ENCODE measurements at regions not wholly inside any gene's neighbourhood (a gene's known extent, or its start where the extent isn't known, plus 50 kb on each side); places are given as distances from the start of the nearest gene placed in this dataset.

- Mint-ChIP-seq H3K36me3 (ENCODE audit: insufficient read depth in 1 of 3, low read depth in 3 of 3) (peaks cover 0 to 8% (median 0%) of the 10 kb centered on the region in 3 experiments; a peak in 1 of 7 replicates), H3K27me3 (ENCODE audit: low read depth) (no peaks in the 10 kb centered on the region; the same call in 1 of the 2 replicates), H3K4me1 (peaks cover 0 to 1% of the 10 kb centered on the region in 2 experiments; a peak in 1 of 4 replicates), H3K4me3 (no peak overlapping the region), H3K9me3 (peaks cover 5 to 7% of the 10 kb centered on the region in 2 experiments; a peak in 3 of 5 replicates), H3K27ac (no peak overlapping the region)
- Histone ChIP-seq H2BK20ac (ENCODE audit: low read depth, low read length, poor library complexity, severe bottlenecking) (no peak overlapping the region), H2BK120ac (ENCODE audit: low read depth, low read length, poor library complexity, severe bottlenecking) (no peak overlapping the region), H3K14ac (ENCODE audit: insufficient read depth, low read length) (no peak overlapping the region), H2AFZ (ENCODE audit: low read length) (no peak overlapping the region), H3K9ac (ENCODE audit: extremely low read depth, insufficient read length, low read length) (no peak overlapping the region), H2AK5ac (ENCODE audit: insufficient read length, low read length) (no peak overlapping the region), H3K23ac (ENCODE audit: insufficient read length, low read depth, low read length) (no peak overlapping the region), H4K5ac (ENCODE audit: insufficient read length, low read depth, low read length) (no peak overlapping the region), H4K8ac (replicated peaks; ENCODE audit: insufficient read length, low read depth, low read length) (no peak overlapping the region), H2BK15ac (ENCODE audit: low read depth, low read length) (no peak overlapping the region), H2BK12ac (ENCODE audit: insufficient read length, low read depth, low read length) (no peak overlapping the region), H3K4me1 (ENCODE audit: insufficient read depth, low read length) (no peaks in the 10 kb centered on the region), H3K79me1 (ENCODE audit: insufficient read depth, low read depth, low read length, poor library complexity, severe bottlenecking) (no peaks in the 10 kb centered on the region), H3K23me2 (ENCODE audit: insufficient read length, low read depth, low read length, poor library complexity, severe bottlenecking) (no peaks in the 10 kb centered on the region), H4K20me1 (ENCODE audit: control insufficient read depth, insufficient read depth, insufficient read length) (no peaks in the 10 kb centered on the region), H4K91ac (ENCODE audit: insufficient read length, low read depth, low read length) (no peak overlapping the region), H3K56ac (ENCODE audit: insufficient read length, low read depth, low read length) (no peak overlapping the region), H3K4ac (ENCODE audit: low read depth, low read length) (no peak overlapping the region), H3K27me3 (ENCODE audit: insufficient read depth, low read length) (no peaks in the 10 kb centered on the region), H3T11ph (ENCODE audit: low read length) (no peak overlapping the region), H3K27ac (ENCODE audit: insufficient read length, low read depth, low read length) (no peak overlapping the region), H3K9me3 (ENCODE audit: control insufficient read depth, low read depth, low read length) (peaks cover 6% of the 10 kb centered on the region), H3K4me2 (ENCODE audit: insufficient read depth, insufficient read length, low read length) (no peak overlapping the region), H3K79me2 (ENCODE audit: insufficient read depth, low read length) (no peaks in the 10 kb centered on the region), H2BK5ac (ENCODE audit: insufficient read length, low read length) (no peak overlapping the region), H3K18ac (ENCODE audit: insufficient read length, low read depth, low read length) (no peak overlapping the region)
- no CpG with 5 or more reads among the region's 1 CpG for WGBS (ENCODE audit: extremely low coverage, insufficient read length, low lambda C conversion rate)
- no peak for DNase-seq
- TF ChIP-seq CTCF (conservative IDR thresholded peaks at IDR 0.05) = no peak
Measured at GRCh38 chr12:59398164-59398563, 197.7 kb upstream of the SLC16A7 start.
